ENCODE measurements at regions not wholly inside any gene's neighbourhood (a gene's known extent, or its start where the extent isn't known, plus 50 kb on each side); places are given as distances from the start of the nearest gene placed in this dataset.

GRCh38 chr7:89618274-89618673 lies 536.0 kb upstream of the STEAP1 start:
- no peak for TF ChIP-seq CTCF (IDR thresholded peaks at IDR 0.05)
- no peak for TF ChIP-seq POLR2A (IDR thresholded peaks at IDR 0.05)

Measured in right lobe of liver (tissue), 4 donors.